Heart right ventricle (tissue), 16 donors: ENCODE measurements at regions not wholly inside any gene's neighbourhood (a gene's known extent, or its start where the extent isn't known, plus 50 kb on each side); places are given as distances from the start of the nearest gene placed in this dataset.

Experiments
- ATAC-seq, 8 donors: fragments of 200-7000 bp; cut with Tn5 transposase; one replicate each; pipeline ENCODE4 v1.9.1; 2020; ENCODE audit warnings: mild to moderate bottlenecking in 8 of 8, moderate library complexity in 8 of 8, moderate number of reproducible peaks in 1 of 8
- DNase-seq, 2 donors: peaks; one replicate each; pipeline ENCODE4 v3.0.0-alpha.2; 2020
- H3K27ac ChIP-seq, 10 donors: fragments of 200-600 bp; sonication (generic) in 2 of 10; one replicate each; pipeline versions ENCODE4 v1.5.0 to v1.8.0; 2020 to 2022; ENCODE audit warnings: mild to moderate bottlenecking in 3 of 10
- H3K27me3 ChIP-seq, 7 donors: fragments of 200-600 bp; one replicate each; pipeline ENCODE4 v1.8.0; 2021 to 2022; ENCODE audit warnings: mild to moderate bottlenecking in 2 of 7
- H3K36me3 ChIP-seq, 9 donors: fragments of 200-600 bp; sonication (generic) in 1 of 9; one replicate each; pipeline versions ENCODE4 v1.5.0 to v1.8.0; 2020 to 2022; ENCODE audit warnings: mild to moderate bottlenecking in 2 of 9
- H3K4me1 ChIP-seq, 9 donors: fragments of 200-600 bp; sonication (generic) in 1 of 9; one replicate each; pipeline versions ENCODE4 v1.5.0 to v1.8.0; 2020 to 2022; ENCODE audit warnings: mild to moderate bottlenecking in 4 of 9
- H3K4me3 ChIP-seq, 10 donors: fragments of 200-600 bp; sonication (generic) in 2 of 10; one replicate each; pipeline versions ENCODE4 v1.5.0 to v1.8.0; 2020 to 2022; ENCODE audit warnings: mild to moderate bottlenecking in 7 of 10, moderate library complexity in 2 of 10
- H3K9me3 ChIP-seq, 11 donors: fragments of 200-600 bp in 10 of 11; sonication (generic) in 2 of 11; one replicate each; pipeline versions ENCODE4 v1.5.0 to v1.8.0; 2013 to 2022; ENCODE audit warnings: mild to moderate bottlenecking in 2 of 11, control low read depth in 1 of 11, moderate library complexity in 1 of 11
- WGBS, 2 donors: extraction: QIAGEN DNeasy Blood & Tissue Kit; methylation state at CpG; one replicate each; pipeline ENCODE4 v1.1.7; 2013; ENCODE audit warnings: inconsistent platforms in 1 of 2; 5-methylcytosine and 5-hydroxymethylcytosine counted together
- intact Hi-C, 10 donors: fragments of 100-400 bp; cut with DNase I; formaldehyde crosslinking; loops; one replicate each; pipeline versions ENCODE4 v1.11.1 to v1.14.2; 2022
- TF ChIP-seq, protein P1 (sequence below), 9 donors: fragments of 200-600 bp; sonication (generic) in 2 of 9; IDR thresholded peaks; one replicate each; pipeline versions ENCODE4 v1.5.0 to v1.8.0; 2021 to 2022; ENCODE audit warnings: antibody characterized with exemption in 9 of 9, mild to moderate bottlenecking in 5 of 9, moderate library complexity in 1 of 9
- donor health status: Arrhythmogenic right ventricular cardiomyopathy.
- donor health status: ischemic (EF 13 %, LVEDD 7.1; RV severe dilation, severe dysfunction).
- donor health status: healthy with polysubstance abuse.
- donor health status: DM: no; HTN: yes; CAD: no.
- donor health status: DM: no; HTN: no; CAD: no.
- donor health status: ischemic (EF 25% LVEDD 6.9; RV normal size, moderate dysfunction).
- donor health status: ischemic (EF 25% LVEDD 5.7; RV mildly dilated, moderate dysfunction).
- donor health status: healthy.
- donor health status: DM: yes; HTN: yes; CAD: no.
- donor health status: Ischemic cardiomyopathy.
- donor health status: ischemic (EF 35%, LVEDD 5.7; RV mildly dilated, moderate dysfunction).
- donor health status: nonischemic (EF 11% LVEDD 7.7; RV severe dilation, severe dysfunction).
- donor health status: DM: yes; HTN: yes; CAD: no.
- donor health status: PGD.
- donor health status: ischemic (EF 29% LVEDD 5.4; RV normal size, mild dysfunction).
- donor health status: nonischemic (EF 23%, LVEDD 6.1; RV moderate dilation, normal function).

DNA sequence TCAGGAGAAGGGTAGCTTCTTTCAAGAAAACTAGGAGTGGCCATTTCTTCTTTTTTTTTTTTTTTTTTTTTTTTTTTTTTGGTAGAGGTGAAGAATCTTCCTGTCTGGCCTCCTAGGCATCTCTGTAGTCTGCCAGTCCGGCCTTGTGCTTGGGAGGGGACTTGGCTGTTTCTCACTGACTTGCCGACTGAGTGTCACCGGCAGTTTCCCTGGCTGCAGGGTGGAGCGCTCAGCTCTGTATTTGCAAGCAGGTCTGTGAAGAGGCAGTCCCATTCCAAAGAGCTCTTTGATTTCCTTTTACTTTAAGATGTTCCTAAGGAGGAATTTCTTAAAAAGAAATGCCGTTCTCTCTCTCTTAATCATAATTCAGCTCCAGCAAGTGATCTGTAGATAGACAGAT, 212.6 kb downstream of the ADRA2A start:
- Histone ChIP-seq H3K36me3 (no peaks in the 10 kb centered on the region), H3K4me3 (no peak overlapping the region), H3K4me1 (no peaks in the 10 kb centered on the region), H3K9me3 (no peaks in the 10 kb centered on the region), H3K27me3 (peaks cover 0 to 16% (median 0%) of the 10 kb centered on the region in 7 donors), H3K27ac (no peak overlapping the region)
- intact Hi-C loops: no loop called here
- TF ChIP-seq, protein P1, sequence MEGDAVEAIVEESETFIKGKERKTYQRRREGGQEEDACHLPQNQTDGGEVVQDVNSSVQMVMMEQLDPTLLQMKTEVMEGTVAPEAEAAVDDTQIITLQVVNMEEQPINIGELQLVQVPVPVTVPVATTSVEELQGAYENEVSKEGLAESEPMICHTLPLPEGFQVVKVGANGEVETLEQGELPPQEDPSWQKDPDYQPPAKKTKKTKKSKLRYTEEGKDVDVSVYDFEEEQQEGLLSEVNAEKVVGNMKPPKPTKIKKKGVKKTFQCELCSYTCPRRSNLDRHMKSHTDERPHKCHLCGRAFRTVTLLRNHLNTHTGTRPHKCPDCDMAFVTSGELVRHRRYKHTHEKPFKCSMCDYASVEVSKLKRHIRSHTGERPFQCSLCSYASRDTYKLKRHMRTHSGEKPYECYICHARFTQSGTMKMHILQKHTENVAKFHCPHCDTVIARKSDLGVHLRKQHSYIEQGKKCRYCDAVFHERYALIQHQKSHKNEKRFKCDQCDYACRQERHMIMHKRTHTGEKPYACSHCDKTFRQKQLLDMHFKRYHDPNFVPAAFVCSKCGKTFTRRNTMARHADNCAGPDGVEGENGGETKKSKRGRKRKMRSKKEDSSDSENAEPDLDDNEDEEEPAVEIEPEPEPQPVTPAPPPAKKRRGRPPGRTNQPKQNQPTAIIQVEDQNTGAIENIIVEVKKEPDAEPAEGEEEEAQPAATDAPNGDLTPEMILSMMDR (IDR thresholded peaks at IDR 0.05): no peak
- 65 to 70% methylated on average over 5 of the region's 5 CpGs for WGBS, 2 donors
- DNase-seq (no peak), ATAC-seq (no peak)

DNA sequence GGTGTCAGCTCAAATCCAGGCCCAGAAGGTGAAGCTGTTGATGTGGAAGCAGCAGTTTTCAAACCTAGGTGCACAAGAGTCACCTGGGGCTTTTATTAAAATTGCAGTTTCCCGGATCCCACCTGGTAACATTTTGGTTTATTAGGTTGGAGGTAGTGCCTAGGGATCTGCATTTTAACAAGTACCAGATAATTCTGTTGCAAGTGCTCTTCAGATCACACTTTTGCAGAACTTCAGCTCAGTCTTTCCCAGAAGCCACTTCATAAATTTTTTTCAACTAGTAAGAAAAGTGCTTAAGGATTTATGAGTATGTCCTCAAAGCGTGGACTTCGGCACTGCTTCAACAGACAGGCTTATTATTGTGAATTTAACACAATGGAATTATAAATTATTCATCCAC, 213.8 kb downstream of the ADRA2A start:
- Histone ChIP-seq H3K27ac (no peak overlapping the region), H3K9me3 (no peaks in the 10 kb centered on the region), H3K36me3 (no peaks in the 10 kb centered on the region), H3K4me1 (no peaks in the 10 kb centered on the region), H3K27me3 (peaks cover 0 to 19% (median 0%) of the 10 kb centered on the region in 7 donors), H3K4me3 (no peak overlapping the region)
- TF ChIP-seq, protein P1 (IDR thresholded peaks at IDR 0.05): no peak
- intact Hi-C loops: no loop called here
- no peak for ATAC-seq
- WGBS, 2 donors: 89 to 91% methylated on average over 3 of the region's 3 CpGs
- DNase-seq: no peak

DNA sequence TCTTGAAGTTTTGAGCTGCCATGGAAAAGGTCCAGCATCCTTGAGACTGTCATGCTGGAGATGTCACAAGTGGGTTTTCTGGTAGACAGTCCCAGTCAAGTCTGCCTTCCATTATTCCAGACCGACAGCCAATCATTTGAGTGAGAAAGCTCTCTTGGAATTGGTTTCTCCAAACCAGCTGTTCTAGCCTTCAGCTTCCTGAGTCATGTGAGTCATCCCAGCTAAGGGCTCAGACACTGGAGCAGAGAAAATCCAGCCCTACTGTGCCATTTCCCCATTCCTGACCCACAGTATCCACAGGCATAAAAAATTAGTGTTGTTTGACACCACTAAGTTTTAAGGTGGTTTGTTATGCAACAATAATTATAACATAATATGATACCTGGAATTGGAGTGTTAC, 219.0 kb downstream of the ADRA2A start:
- Histone ChIP-seq H3K27me3 (peaks cover 0 to 22% (median 0%) of the 10 kb centered on the region in 7 donors), H3K4me3 (no peak overlapping the region), H3K36me3 (no peaks in the 10 kb centered on the region), H3K27ac (no peak overlapping the region), H3K4me1 (no peaks in the 10 kb centered on the region), H3K9me3 (no peaks in the 10 kb centered on the region)
- 79 to 88% methylated on average over 1 of the region's 1 CpG for WGBS, 2 donors
- intact Hi-C loops: no loop called here
- DNase-seq: no peak
- no peak for ATAC-seq
- TF ChIP-seq, protein P1 (IDR thresholded peaks at IDR 0.05): no peak

DNA sequence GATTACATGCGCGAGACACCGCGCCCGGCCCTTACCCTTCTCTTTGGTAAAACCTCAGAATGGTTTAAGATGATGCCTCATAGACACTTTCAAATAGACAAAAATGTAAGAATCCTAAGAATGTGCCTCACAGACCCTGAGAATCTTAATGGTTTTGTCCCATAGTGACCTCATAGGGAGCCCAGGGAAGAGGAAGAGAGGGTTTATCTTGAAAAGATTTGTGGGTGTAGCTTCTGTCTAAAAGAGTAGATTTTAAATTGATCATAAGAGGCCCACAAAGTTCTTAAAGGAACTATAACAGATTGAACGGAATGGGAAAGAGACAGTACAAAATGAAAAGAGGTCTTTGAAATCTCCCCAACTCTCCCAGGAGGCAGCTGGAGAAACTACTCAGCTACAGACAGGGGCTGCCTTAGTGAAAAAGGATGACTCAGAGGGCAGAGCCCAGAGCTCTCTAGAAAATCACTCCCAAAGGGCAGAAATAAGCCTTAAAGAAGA, 220.6 kb downstream of the ADRA2A start:
- TF ChIP-seq, protein P1 (IDR thresholded peaks at IDR 0.05): no peak
- H3K4me3 ChIP-seq: no peak overlapping the region
- H3K9me3 ChIP-seq: no peaks in the 10 kb centered on the region
- WGBS, 2 donors: 78 to 86% methylated on average over 6 of the region's 6 CpGs
- intact Hi-C loops: no loop called here
- H3K27ac ChIP-seq: no peak overlapping the region
- peaks cover 0 to 20% (median 0%) of the 10 kb centered on the region in 7 donors for H3K27me3 ChIP-seq
- ATAC-seq (peak in 1 of 8 donors; percentile 55), DNase-seq (no peak)
- H3K4me1 ChIP-seq: no peaks in the 10 kb centered on the region
- H3K36me3 ChIP-seq: no peaks in the 10 kb centered on the region
